RCC 7860 (cell line): ENCODE measurements at regions not wholly inside any gene's neighbourhood (a gene's known extent, or its start where the extent isn't known, plus 50 kb on each side); places are given as distances from the start of the nearest gene placed in this dataset.
A peak's percentile ranks its signal among the peaks of the same experiment; 100 is the strongest.

Experiments
- DNase-seq: peaks from one replicate; pipeline ENCODE4 v3.0.0-alpha.2; 2015; ENCODE audit warnings: low spot score
- FAIRE-seq: peaks from 2 replicates; lab custom pipeline; 2012; peaks lifted over from hg19 to GRCh38; lab: Jason Lieb, UNC

DNA sequence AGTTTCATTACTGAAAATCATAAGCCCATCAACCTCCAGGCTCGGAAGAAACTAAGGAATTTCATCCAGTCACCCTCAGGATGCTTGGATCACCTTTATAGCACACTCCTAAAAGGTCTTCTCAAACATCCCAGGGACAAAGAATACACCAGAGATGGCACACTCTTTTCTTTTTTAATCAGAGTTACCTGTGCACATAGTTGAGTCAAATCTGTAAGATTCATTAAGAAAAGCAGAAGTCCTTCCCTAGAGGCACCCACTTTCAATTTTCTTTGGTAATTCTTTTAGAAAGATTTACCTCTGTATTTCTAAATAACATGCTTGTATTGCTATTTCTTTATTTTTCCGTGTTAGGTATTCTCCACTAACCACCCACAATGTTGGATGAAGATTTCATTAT, 50.6 kb upstream of the IL6 start:
- no peak for FAIRE-seq

DNA sequence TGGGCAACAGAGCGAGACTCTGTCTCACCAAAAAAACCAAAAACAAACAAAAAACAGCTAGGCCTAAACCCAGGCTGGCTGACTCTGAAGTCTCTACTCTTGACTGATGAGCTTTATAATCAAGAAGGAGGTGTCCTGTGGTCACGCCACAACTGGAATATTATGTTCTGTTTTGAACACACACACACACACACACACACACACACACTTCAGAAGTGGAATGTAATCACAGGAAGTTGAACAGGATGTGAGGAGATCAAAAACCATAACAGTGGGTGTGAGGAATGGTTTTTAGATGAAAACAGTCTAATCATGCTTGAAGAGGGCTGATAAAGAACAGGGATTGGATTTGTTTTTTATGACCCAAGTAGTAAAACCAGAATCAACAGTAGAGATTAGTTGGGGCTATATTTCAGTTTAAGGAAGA, 51.1 kb upstream of the IL6 start:
- DNase-seq, result peak; percentile 28
- peak; percentile 5 for FAIRE-seq

More for the DNA sequence above, 50.6 kb upstream of the IL6 start:
- DNase-seq, result no peak

DNA sequence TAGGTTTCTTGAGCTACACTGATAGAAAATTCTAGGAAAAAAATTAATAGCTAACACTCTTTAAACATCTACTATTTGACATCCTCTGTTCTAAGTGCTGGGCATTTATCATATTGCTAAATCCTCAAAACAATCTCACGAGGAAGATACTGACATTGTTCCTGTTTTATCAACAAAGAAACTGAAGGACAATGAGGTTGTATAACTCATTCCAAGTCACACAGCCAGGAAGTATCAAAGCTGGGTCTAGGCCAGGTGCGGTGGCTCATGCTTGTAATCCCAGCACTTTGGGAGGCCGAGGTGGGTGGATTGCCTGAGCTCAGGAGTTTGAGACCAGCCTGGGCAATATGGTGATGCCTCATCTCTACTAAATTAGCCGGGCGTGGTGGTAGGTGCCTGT, 51.6 kb upstream of the IL6 start:
- DNase-seq (no peak), FAIRE-seq (no peak)

DNA sequence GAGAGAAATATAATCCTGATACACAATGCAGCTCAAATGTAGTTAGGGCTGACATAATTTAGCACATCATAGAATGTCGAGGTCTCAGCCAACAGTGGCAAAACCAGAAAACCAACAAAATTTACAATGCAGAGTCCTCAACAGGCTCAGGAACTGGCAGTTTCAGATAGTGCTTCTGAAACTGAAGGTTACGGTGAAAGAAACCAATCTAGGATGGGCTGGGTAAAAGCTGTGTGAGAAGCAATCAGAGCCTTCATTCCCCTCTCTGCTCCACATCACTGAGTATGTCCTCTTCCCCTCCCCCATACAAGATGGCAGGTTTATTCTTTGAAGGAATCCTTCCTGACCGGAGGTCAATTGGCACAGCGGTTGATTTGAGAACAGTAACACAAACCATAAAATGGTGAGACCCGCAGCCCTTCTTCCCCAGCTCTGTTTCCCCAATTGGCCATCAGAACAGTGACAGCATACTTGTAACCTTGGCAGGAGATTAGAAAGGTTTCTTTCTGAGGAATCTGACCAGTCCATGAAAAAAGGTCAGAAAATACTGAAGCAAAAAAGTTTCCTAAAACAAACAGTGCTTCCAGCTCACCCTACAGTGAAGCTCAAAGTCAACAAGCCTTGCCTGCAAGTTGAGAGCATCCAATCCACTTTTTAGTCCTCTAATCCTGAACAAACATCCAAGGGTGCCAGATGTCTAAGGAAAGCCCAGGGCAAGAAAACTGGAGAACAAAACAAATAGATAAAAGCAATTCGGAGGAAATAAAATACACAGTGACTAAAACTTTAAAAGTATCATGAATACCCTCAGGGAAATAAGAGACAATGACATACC, 53.9 kb upstream of the IL6 start:
- DNase-seq (no peak), FAIRE-seq (no peak)

DNA sequence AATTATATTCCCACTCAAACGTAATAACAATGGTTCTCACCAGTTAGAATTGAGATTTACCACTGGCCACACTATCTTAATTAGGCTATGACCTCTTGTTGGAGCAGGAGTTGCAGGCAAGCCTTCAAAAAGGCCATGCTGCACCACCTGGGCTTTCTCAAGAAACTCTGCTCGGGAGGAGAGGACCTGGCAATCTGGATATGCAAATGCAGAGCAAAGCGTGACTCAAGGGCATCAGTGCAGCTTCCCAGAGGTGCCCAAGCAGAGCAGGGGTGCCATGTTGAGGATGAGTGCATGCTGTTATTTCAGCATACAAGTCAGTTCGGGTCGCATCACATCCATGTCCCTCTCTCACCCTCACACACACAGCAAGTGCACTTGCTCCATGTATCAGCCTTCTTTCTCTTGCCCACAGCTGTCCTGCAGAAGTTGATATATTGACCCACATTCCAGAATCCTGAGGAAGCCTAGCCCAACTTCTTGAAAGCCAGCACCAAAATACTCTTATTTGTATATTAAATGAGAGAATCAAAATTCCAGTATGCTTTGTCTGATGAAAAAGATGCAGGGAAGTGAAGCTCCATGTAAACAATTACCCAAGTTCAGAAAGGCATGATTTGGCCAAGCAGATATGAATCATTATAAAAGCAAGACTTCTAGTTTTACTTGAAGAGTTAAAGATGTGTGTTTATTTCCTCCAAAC, 55.7 kb upstream of the IL6 start:
- no peak for FAIRE-seq
- DNase-seq, result no peak

DNA sequence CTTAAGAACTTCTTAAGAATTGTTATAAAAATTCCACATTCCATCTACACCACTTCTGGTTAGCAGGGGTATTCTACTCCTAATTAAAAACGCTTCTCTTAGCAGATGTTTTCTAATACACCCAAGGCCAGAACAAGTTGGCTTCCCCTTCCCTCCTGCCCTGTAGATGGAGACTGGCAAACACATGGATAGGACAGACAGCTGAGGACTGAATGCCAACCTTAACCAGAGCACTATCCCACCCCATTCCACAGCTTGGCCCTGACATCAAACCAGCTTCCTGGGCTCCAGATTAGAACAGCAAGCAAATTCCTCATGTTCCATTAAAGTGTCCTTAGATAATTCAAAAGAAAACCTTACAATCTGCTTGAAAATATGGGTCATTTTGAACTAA, 56.6 kb upstream of the IL6 start:
- DNase-seq (no peak), FAIRE-seq (no peak)

DNA sequence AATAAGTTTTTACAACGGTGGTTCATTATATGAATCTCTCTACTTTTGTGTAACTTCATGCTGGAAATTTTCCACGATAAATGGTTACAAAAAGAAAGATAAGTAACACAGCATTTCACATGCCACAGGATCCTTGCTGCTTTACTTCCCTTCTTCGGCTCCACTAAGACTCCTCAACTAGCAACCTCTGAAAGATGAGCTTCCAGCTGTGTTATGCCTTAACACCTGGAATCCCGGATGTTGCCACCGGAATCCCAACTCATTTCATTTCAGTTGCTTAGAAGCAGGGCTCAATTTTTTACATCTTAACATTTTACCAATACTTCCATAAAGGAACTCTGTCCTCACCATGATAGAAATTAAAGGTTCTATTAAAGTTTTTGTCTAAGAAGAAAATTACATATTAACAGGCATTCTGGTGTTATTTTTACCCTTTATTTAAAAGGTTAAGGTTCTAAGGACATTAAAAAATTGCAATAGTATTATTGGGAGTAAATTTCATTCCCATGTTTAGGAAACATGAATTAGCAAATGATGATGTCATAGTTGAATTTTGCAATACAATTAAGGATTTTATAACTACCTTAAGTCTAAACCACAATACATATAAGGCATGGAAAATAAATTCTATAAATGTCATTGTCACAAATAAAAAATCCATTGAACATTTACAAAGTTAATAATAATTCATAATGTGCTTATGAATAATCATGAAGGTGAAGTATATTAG, 57.1 kb upstream of the IL6 start:
- FAIRE-seq, result peak; percentile 53
- DNase-seq, result no peak

DNA sequence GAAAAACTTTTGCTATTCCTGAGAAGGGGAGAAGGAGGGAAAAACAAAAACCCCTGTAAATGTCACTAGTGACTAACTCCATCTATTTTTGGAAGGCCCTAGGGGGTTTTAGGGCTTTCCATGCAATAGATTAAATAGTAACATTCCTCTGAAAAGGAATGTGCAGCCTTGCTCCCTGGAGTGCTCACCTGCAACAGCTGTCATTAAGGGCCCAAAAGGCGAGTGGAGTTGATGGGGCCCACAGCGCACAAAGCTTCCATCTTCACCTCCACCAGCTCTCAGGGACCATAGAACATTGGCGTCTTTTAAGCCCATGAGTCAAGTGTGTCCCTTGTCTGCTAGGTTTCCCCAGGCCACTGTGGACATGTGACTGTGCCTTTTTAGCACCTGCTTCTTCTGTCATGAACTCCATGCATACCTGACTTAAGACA, 58.0 kb upstream of the IL6 start:
- DNase-seq, result no peak
- FAIRE-seq, result no peak

DNA sequence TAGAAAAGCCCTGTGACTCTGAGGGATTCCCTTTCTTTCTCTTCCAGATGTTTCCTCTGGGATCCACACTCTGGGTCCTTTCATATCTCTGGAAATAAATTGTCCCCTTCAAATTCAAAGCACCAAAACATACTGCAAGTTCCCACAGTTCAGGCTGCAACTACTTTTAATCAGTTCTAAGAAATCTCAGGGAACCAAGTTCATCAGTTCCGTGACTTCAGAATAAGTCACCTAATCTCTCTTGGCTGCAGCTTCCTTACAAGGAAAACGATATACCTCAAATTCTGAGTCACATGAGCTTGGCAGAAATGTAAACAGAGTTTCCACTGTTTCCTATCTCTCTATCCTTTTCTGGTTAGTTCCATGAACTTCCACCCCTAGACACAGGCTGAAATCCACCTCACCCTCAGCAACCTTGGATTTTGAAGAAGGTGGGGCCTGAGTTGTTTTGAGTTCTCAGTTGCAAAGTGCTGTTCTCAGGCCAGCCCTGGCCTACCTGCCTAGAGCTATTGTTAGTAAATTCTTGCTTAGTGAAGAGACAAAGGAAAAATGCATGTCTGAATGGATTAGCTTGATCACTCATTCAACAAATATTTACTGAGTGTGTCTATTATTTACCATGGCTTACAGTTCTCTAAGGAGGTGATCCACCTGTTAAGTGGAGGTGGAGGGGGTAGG, 59.3 kb upstream of the IL6 start:
- peak; percentile 92 for DNase-seq
- peak; percentile 95 for FAIRE-seq

DNA sequence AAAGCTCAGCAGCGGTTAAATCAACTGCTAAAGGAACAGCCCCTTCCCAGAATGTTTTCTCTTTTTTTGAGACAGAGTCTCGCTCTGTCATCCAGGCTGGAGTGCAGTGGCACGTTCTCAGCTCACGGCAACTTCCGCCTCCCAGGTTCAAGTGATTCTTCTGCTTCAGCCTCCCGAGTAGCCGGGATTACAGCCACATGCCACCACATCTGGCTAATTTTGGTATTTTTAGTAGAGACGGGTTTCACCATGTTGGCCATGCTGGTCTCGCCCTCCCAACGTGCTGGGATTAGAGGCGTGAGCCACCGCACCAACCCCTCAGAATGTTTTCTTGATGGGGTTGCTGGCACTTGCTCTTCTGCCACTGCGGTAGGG, 59.8 kb upstream of the IL6 start:
- DNase-seq (no peak), FAIRE-seq (no peak)

DNA sequence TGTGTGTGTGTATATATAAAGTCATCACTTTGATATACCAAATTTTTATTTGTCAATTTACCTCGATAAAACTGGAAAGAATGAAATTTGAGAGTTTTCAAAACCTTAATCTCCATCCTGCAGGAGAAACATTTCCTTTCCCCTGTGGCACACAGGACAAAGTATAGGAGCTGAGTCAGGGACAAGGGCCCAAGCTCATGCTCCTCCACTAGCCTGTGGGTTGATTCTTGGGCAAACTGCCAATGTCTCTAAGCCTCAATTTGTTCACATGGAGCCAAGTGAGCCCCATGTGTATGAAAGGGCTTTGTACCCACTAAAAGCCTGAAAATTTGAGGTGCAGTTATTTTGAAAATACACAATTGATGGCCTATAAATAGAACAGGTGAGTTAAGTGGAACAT, 60.3 kb upstream of the IL6 start:
- FAIRE-seq (peak; percentile 88), DNase-seq (peak; percentile 82)

DNA sequence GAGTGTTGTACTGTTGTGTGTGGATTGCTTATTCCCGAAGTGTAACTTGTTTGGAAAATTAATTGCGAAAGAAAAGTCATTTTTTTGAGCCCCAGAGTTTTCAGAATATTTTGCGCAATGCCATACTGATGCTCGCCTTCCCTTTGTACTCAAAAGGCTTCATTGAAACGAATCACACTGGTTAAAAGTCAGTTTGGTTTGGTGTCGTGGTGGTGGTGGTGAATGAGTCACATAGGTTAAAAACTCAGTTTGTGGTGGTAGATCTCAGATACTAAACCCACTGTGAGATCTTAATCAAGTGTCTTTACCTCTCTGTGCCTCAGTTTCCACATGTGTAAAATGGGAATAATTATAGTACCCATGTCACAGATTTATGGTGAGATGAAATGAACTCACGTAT, 61.1 kb upstream of the IL6 start:
- DNase-seq (peak; percentile 47), FAIRE-seq (peak; percentile 76)

DNA sequence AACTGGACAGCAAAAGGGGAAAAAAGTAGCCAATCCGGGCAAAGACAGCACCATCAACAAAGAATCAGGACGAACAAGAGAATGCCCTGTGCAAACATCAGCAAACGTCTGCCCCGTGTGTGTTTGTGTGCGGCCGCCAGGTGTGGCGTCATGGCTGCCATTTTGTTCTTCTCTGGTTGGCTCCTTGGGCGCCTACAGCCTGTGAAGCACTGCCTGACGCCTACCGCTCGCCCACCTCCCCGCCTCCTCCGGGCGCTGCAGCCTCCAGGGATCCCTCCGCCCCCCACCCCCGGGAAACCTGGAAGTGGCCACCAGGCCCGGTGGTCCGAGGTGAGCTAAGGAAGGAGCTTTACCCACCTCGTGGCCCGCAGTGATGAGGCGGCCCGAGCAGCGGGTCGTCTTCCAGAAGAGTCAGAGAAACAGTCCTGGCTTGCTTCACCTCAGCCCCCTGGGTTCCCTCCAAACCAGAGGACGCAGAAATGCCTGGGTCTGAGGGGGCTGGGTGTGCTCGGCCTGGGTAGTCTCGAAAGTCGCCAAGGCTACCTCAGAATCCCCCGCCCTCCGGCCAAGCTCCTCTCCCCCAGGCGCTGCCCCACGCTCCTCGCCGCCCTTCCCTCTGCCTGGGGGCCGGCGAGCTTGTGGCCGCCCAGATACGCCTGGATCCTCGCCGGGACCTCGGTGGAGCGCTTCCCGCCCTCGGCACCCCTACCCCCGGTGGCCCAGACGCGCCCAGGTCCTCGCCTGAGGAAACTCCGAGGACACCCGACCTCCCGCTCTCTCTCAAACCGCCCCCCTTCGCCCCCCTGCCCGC, 61.8 kb upstream of the IL6 start:
- FAIRE-seq (no peak), DNase-seq (no peak)

DNA sequence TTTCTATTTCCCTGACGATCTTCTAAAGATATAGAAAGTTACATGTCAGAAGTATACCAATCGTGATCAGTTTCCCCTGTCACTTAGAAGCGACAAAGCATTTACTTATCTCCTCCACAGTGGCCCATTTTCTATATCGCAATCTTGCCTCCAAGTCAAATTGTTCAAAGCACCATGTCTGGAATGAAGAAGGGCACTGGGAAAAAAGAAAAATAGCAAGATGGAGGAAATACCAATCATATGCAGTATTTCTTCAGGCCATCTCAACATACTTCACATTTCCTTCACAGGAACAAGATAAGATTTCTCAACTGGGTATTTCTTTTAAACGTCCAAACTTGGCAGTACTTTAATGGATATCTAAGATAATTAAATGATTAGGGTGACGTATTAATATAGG, 63.3 kb upstream of the IL6 start:
- FAIRE-seq (no peak), DNase-seq (no peak)

DNA sequence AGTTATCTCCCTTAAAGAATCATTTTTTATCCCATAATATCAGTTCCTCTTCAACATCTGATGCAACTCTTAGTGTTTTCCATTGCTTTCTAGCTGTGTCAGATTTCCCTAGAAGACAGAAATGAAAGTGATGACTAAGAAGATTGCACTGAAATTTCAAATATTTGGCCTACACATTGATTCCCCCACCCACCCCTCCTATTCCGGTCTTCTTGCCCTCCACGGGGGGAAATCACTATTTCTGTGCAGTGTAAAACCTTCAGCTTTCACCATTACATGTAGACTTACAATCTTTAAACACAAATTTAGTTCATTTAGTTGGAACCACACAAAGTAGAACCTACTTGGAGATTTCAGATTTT, 63.7 kb upstream of the IL6 start:
- peak; percentile 26 for DNase-seq
- no peak for FAIRE-seq

DNA sequence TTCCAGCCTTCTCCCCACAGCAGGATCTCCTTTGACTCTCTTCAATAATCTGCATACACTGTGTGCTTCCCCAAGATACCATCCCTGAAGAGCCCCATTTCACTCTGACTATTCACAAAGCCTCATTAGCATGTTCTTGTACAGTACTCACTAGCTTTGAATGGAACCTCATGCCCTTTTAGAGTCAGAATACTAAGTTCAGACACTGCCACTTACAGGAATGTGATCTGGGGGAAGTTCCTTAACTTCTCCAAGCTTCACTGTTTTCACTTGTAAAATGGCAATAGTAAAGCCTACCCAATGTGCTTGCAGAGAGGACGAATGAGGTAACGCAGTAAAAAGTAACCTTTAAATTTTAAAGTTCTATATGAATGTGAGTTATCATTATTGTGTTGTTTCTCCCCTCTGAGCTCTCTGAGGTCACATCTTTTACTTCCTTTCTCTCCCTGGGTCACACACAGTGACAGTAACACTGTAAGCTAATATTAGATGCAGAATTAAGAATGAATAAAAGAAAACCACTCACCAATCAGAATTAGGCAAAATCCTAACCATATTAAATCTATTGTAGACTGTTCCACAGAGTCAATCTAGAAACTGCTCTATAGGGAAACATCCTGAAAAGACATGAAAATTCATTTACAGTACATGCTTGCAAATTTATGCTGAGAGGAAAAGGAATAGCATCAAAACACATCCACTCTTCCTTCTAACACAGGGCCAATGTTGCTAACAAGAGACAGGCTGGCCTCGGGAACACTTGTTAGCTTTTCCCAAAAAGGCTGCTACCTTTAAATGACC, 64.2 kb upstream of the IL6 start:
- no peak for FAIRE-seq

DNA sequence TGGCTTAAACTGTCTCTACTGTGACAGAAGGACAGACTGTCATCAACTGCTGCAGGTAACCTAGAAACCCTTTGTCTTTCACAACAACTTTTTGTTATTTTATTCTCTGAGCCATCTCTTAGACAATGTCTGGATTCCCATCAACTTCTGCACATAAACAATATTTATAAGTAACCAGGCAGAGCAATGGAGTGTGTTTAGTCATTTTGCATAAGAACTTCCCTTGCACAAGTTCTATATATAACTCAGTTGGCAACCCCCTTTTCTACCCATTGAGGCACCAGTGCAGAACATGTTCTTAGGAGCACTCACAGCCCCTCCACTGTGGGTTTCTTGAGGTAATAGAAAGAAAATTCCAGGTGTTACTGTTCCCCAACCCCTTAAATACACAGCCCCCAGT, 65.0 kb upstream of the IL6 start:
- DNase-seq (peak; percentile 43), FAIRE-seq (no peak)

More for the DNA sequence above, 64.2 kb upstream of the IL6 start:
- DNase-seq, result no peak

DNA sequence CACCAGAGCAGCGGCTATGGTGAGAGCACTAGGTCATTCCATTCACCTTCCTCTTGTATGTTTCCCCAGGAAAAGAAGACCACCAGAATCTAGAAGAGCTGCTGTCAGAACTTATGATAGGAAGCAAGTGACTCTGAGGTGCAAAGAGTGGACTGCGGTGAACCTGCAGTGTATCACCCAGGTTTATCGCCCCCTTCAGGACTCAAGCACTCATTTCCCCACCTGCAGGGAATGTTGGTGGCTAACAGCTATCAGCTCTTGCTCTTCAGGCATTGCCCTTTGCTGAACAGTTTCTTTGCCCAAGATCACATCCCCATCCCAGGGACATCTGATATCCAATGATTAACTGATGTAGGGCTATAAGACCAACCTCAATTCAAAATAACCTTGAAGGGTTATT, 66.3 kb upstream of the IL6 start:
- FAIRE-seq (no peak), DNase-seq (no peak)

DNA sequence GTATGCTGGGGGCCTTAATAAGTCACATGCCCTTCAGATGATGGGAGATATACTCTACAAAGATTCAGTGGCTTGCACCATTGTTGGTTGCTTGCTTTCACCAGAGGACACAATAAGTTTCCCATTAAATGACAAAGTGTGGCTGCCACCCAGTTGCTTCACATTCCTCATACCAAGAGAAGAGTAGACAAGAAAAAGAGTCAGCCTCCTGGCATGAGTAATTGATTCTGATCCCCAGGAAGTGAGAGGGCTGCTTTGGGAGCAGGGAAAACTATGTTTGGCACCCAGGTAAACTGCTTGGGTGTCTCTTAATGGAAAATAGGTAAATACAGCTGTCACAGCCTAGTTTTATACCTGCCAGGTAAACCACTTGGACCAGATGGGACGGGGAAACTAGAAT, 66.7 kb upstream of the IL6 start:
- no peak for FAIRE-seq
- DNase-seq, result no peak

DNA sequence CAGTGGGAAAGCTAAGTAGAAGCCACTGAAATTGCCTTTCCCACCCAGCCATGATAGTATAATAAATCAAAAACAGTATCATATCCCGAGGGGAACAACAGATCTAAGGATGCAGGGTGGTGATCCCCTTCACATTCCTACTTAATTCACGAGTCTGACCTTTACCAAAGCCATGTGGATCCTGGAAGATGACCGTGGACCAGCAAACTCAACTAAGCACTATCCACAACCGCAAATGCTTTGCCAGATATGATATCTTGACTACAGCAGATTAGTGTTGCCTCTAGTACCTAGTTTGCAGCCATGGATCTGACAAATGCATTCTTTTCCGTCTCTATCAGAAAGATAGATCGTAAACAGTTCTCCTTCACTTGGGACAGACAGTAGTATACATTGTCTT, 67.3 kb upstream of the IL6 start:
- no peak for DNase-seq
- no peak for FAIRE-seq
